ENCODE measurements at regions not wholly inside any gene's neighbourhood (a gene's known extent, or its start where the extent isn't known, plus 50 kb on each side); places are given as distances from the start of the nearest gene placed in this dataset.
A peak's percentile ranks its signal among the peaks of the same experiment; 100 is the strongest.

GRCh38 chr9:19976226-19976625 is 187.4 kb upstream of the SLC24A2 start:
- H3K9me3 Mint-ChIP-seq (ENCODE audit: unreplicated experiment): no peaks in the 10 kb centered on the region
- H3K4me1 Mint-ChIP-seq (ENCODE audit: low read depth, unreplicated experiment): peaks cover 3% of the 10 kb centered on the region
- H3K36me3 Mint-ChIP-seq (ENCODE audit: low read depth, unreplicated experiment): no peaks in the 10 kb centered on the region
- Histone ChIP-seq H3K4me1 (ENCODE audit: insufficient read depth, low read length) (no peaks in the 10 kb centered on the region), H3K4me3 (ENCODE audit: insufficient read depth, low read depth, low read length) (no peak overlapping the region), H3K9ac (ENCODE audit: low read length) (no peak overlapping the region), H3K4me2 (ENCODE audit: low read length) (no peak overlapping the region), H3K9me3 (ENCODE audit: insufficient read depth, low read depth, low read length) (no peaks in the 10 kb centered on the region), H3K27me3 (ENCODE audit: insufficient read depth, low read length) (no peaks in the 10 kb centered on the region), H3K27ac (ENCODE audit: low read depth, low read length) (no peak overlapping the region), H4K20me1 (ENCODE audit: insufficient read depth, low read length) (no peaks in the 10 kb centered on the region), H2AFZ (ENCODE audit: low read depth, low read length) (no peak overlapping the region), H3K36me3 (ENCODE audit: insufficient read depth, low read length) (no peaks in the 10 kb centered on the region), H3K79me2 (ENCODE audit: insufficient read depth, low read length) (no peaks in the 10 kb centered on the region)
- peaks cover 2% of the 10 kb centered on the region for H3K27me3 Mint-ChIP-seq (ENCODE audit: low read depth, unreplicated experiment)
- no peak overlapping the region for H3K4me3 Mint-ChIP-seq (ENCODE audit: unreplicated experiment)
- TF ChIP-seq, protein P1, sequence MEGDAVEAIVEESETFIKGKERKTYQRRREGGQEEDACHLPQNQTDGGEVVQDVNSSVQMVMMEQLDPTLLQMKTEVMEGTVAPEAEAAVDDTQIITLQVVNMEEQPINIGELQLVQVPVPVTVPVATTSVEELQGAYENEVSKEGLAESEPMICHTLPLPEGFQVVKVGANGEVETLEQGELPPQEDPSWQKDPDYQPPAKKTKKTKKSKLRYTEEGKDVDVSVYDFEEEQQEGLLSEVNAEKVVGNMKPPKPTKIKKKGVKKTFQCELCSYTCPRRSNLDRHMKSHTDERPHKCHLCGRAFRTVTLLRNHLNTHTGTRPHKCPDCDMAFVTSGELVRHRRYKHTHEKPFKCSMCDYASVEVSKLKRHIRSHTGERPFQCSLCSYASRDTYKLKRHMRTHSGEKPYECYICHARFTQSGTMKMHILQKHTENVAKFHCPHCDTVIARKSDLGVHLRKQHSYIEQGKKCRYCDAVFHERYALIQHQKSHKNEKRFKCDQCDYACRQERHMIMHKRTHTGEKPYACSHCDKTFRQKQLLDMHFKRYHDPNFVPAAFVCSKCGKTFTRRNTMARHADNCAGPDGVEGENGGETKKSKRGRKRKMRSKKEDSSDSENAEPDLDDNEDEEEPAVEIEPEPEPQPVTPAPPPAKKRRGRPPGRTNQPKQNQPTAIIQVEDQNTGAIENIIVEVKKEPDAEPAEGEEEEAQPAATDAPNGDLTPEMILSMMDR (IDR thresholded peaks at IDR 0.05; ENCODE audit: insufficient read depth, low read depth, low read length): no peak
- no peak for TF ChIP-seq EZH2 (IDR thresholded peaks at IDR 0.05; ENCODE audit: insufficient read depth, low read length)
- DNase-seq (ENCODE audit: low read depth) (no peak), FAIRE-seq (no peak)
- H3K27ac Mint-ChIP-seq (ENCODE audit: unreplicated experiment): no peak overlapping the region

GRCh38 chr9:19975499-19975898 is 186.7 kb upstream of the SLC24A2 start:
- FAIRE-seq (no peak), DNase-seq (ENCODE audit: low read depth) (no peak)
- Histone ChIP-seq H3K9me3 (ENCODE audit: insufficient read depth, low read depth, low read length) (no peaks in the 10 kb centered on the region), H3K27ac (ENCODE audit: low read depth, low read length) (no peak overlapping the region), H3K27me3 (ENCODE audit: insufficient read depth, low read length) (no peaks in the 10 kb centered on the region), H3K9ac (ENCODE audit: low read length) (no peak overlapping the region), H3K4me1 (ENCODE audit: insufficient read depth, low read length) (no peaks in the 10 kb centered on the region), H3K36me3 (ENCODE audit: insufficient read depth, low read length) (no peaks in the 10 kb centered on the region), H3K79me2 (ENCODE audit: insufficient read depth, low read length) (no peaks in the 10 kb centered on the region), H2AFZ (ENCODE audit: low read depth, low read length) (no peak overlapping the region), H3K4me3 (ENCODE audit: insufficient read depth, low read depth, low read length) (no peak overlapping the region), H4K20me1 (ENCODE audit: insufficient read depth, low read length) (no peaks in the 10 kb centered on the region), H3K4me2 (ENCODE audit: low read length) (no peak overlapping the region)
- no peak for TF ChIP-seq EZH2 (IDR thresholded peaks at IDR 0.05; ENCODE audit: insufficient read depth, low read length)
- TF ChIP-seq, protein P1 (IDR thresholded peaks at IDR 0.05; ENCODE audit: insufficient read depth, low read depth, low read length): no peak
- Mint-ChIP-seq H3K27ac (ENCODE audit: unreplicated experiment) (no peak overlapping the region), H3K36me3 (ENCODE audit: low read depth, unreplicated experiment) (no peaks in the 10 kb centered on the region), H3K9me3 (ENCODE audit: unreplicated experiment) (no peaks in the 10 kb centered on the region), H3K27me3 (ENCODE audit: low read depth, unreplicated experiment) (peaks cover 2% of the 10 kb centered on the region), H3K4me1 (ENCODE audit: low read depth, unreplicated experiment) (peaks cover 3% of the 10 kb centered on the region), H3K4me3 (ENCODE audit: unreplicated experiment) (no peak overlapping the region)

- TF ChIP-seq, protein P1 (IDR thresholded peaks at IDR 0.05; ENCODE audit: insufficient read depth, low read depth, low read length): no peak
- TF ChIP-seq EZH2 (IDR thresholded peaks at IDR 0.05; ENCODE audit: insufficient read depth, low read length): no peak
- no peaks in the 10 kb centered on the region for H3K9me3 Mint-ChIP-seq (ENCODE audit: unreplicated experiment)
- H3K4me1 Mint-ChIP-seq (ENCODE audit: low read depth, unreplicated experiment): peaks cover 16% of the 10 kb centered on the region
- Histone ChIP-seq H3K4me2 (ENCODE audit: low read length) (no peak overlapping the region), H3K27ac (ENCODE audit: low read depth, low read length) (no peak overlapping the region), H3K9me3 (ENCODE audit: insufficient read depth, low read depth, low read length) (no peaks in the 10 kb centered on the region), H2AFZ (ENCODE audit: low read depth, low read length) (no peak overlapping the region), H3K9ac (ENCODE audit: low read length) (no peak overlapping the region), H3K27me3 (ENCODE audit: insufficient read depth, low read length) (no peaks in the 10 kb centered on the region), H3K4me1 (ENCODE audit: insufficient read depth, low read length) (no peaks in the 10 kb centered on the region), H3K4me3 (ENCODE audit: insufficient read depth, low read depth, low read length) (no peak overlapping the region), H3K79me2 (ENCODE audit: insufficient read depth, low read length) (no peaks in the 10 kb centered on the region), H4K20me1 (ENCODE audit: insufficient read depth, low read length) (no peaks in the 10 kb centered on the region), H3K36me3 (ENCODE audit: insufficient read depth, low read length) (no peaks in the 10 kb centered on the region)
- no peak overlapping the region for H3K27ac Mint-ChIP-seq (ENCODE audit: unreplicated experiment)
- FAIRE-seq (no peak), DNase-seq (ENCODE audit: low read depth) (peak; percentile 14)
- H3K4me3 Mint-ChIP-seq (ENCODE audit: unreplicated experiment): no peak overlapping the region
- H3K36me3 Mint-ChIP-seq (ENCODE audit: low read depth, unreplicated experiment): no peaks in the 10 kb centered on the region
- H3K27me3 Mint-ChIP-seq (ENCODE audit: low read depth, unreplicated experiment): no peaks in the 10 kb centered on the region
Observed at GRCh38 chr9:19969721-19970120, 180.9 kb upstream of the SLC24A2 start.

All from astrocyte (in vitro differentiated cells and primary cell).